ENCODE measurements at regions not wholly inside any gene's neighbourhood (a gene's known extent, or its start where the extent isn't known, plus 50 kb on each side); places are given as distances from the start of the nearest gene placed in this dataset.

DNA sequence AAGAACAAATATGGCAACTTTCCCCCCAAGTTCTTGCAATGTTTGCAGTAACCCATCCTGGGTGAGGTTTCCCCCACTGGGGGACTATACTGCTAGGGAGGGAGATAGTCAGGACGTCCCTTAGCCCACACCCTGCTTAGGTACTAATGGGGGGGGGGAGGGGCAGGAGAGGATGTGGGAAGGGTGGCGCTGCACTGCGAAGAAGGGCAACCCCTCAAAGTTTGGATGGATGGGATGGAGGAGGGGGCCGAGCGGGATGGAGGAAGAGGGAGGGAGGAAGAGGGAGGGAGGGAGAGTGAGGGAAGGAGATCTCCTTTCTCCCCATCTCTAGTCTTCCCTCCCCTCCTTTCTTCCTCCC, 100.6 kb upstream of the HSD17B12 start:
- no peak overlapping the region for H3K9ac ChIP-seq (ENCODE audit: low read depth in 1 of 3, low read length in 3 of 3)
- no peak overlapping the region for H3K27ac ChIP-seq (ENCODE audit: low read depth, low read length)
- peak overlapping the region; percentile 57 to 70 (median 69) for H3K4me3 ChIP-seq (ENCODE audit: low read length in 3 of 3)
- peaks cover 35 to 62% (median 46%) of the 10 kb centered on the region in 3 donors for H3K4me1 ChIP-seq (ENCODE audit: control insufficient read depth in 3 of 3, insufficient read depth in 3 of 3, low read length in 3 of 3)
- no peaks in the 10 kb centered on the region for H3K36me3 ChIP-seq (ENCODE audit: control insufficient read depth in 3 of 3, insufficient read depth in 3 of 3, low read length in 3 of 3)
- no peaks in the 10 kb centered on the region for H3K9me3 ChIP-seq (ENCODE audit: control insufficient read depth in 3 of 3, low read length in 3 of 3)
- H3K27me3 ChIP-seq (ENCODE audit: control insufficient read depth in 3 of 3, insufficient read depth in 3 of 3, low read length in 3 of 3): peaks cover 94 to 97% (median 95%) of the 10 kb centered on the region in 3 donors

- no peaks in the 10 kb centered on the region for H3K9me3 ChIP-seq (ENCODE audit: control insufficient read depth in 3 of 3, low read length in 3 of 3)
- peak overlapping the region; percentile 14 to 60 (median 57) for H3K4me3 ChIP-seq (ENCODE audit: low read length in 3 of 3)
- no peak overlapping the region for H3K27ac ChIP-seq (ENCODE audit: low read depth, low read length)
- peaks cover 25 to 53% (median 37%) of the 10 kb centered on the region in 3 donors for H3K4me1 ChIP-seq (ENCODE audit: control insufficient read depth in 3 of 3, insufficient read depth in 3 of 3, low read length in 3 of 3)
- H3K36me3 ChIP-seq (ENCODE audit: control insufficient read depth in 3 of 3, insufficient read depth in 3 of 3, low read length in 3 of 3): no peaks in the 10 kb centered on the region
- H3K27me3 ChIP-seq (ENCODE audit: control insufficient read depth in 3 of 3, insufficient read depth in 3 of 3, low read length in 3 of 3): peaks cover 86 to 91% (median 89%) of the 10 kb centered on the region in 3 donors
- no peak overlapping the region for H3K9ac ChIP-seq (ENCODE audit: low read depth in 1 of 3, low read length in 3 of 3)
Measured at GRCh38 chr11:43580735-43581369, 99.7 kb upstream of the HSD17B12 start.

DNA sequence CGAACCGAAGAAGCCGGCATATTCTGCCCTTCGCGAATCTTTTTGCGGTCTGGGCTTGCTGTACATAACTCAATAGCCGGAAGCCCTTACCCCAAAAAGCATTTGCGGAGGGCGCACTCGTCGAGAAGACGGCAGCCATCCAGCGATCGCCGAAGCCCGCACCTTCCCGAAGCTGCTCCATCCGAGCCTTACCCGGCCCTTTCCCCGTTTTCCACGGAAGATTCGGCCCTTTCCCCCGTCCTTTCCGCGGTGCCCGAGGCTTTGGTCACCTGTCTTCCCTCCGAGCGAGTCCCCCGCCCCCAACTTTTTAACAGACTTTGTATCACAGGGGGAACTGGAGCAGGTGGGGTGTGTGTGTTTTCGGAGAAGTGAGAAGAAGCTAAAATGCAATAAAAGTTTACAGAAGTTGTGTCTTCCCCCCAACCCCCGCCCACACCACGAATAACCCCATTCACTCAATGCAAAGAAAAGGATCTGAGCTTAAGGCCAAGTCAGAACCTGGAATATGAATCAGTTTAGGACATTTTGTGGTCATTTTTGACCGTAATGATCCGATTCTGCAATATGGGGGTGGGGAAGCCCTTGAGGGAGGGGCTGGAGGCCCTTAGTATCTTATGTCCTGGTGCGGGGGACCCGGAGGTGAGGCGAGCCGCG, 99.0 kb upstream of the HSD17B12 start:
- no peak overlapping the region for H3K27ac ChIP-seq (ENCODE audit: low read depth, low read length)
- H3K27me3 ChIP-seq (ENCODE audit: control insufficient read depth in 3 of 3, insufficient read depth in 3 of 3, low read length in 3 of 3): peaks cover 80 to 88% (median 88%) of the 10 kb centered on the region in 3 donors
- no peaks in the 10 kb centered on the region for H3K9me3 ChIP-seq (ENCODE audit: control insufficient read depth in 3 of 3, low read length in 3 of 3)
- peak overlapping the region in 2 of 3 donors; percentile 57 to 60 for H3K4me3 ChIP-seq (ENCODE audit: low read length in 3 of 3)
- peaks cover 19 to 46% (median 30%) of the 10 kb centered on the region in 3 donors for H3K4me1 ChIP-seq (ENCODE audit: control insufficient read depth in 3 of 3, insufficient read depth in 3 of 3, low read length in 3 of 3)
- H3K36me3 ChIP-seq (ENCODE audit: control insufficient read depth in 3 of 3, insufficient read depth in 3 of 3, low read length in 3 of 3): no peaks in the 10 kb centered on the region
- H3K9ac ChIP-seq (ENCODE audit: low read depth in 1 of 3, low read length in 3 of 3): peak overlapping the region in 1 of 3 donors; percentile 16

- no peak overlapping the region for H3K4me3 ChIP-seq (ENCODE audit: low read length in 3 of 3)
- H3K4me1 ChIP-seq (ENCODE audit: control insufficient read depth in 3 of 3, insufficient read depth in 3 of 3, low read length in 3 of 3): peaks cover 16 to 39% (median 24%) of the 10 kb centered on the region in 3 donors
- H3K36me3 ChIP-seq (ENCODE audit: control insufficient read depth in 3 of 3, insufficient read depth in 3 of 3, low read length in 3 of 3): no peaks in the 10 kb centered on the region
- H3K27ac ChIP-seq (ENCODE audit: low read depth, low read length): no peak overlapping the region
- H3K9me3 ChIP-seq (ENCODE audit: control insufficient read depth in 3 of 3, low read length in 3 of 3): no peaks in the 10 kb centered on the region
- H3K27me3 ChIP-seq (ENCODE audit: control insufficient read depth in 3 of 3, insufficient read depth in 3 of 3, low read length in 3 of 3): peaks cover 73 to 81% (median 80%) of the 10 kb centered on the region in 3 donors
- no peak overlapping the region for H3K9ac ChIP-seq (ENCODE audit: low read depth in 1 of 3, low read length in 3 of 3)
Measured at GRCh38 chr11:43582024-43582862, 98.3 kb upstream of the HSD17B12 start.

- Histone ChIP-seq H3K27me3 (ENCODE audit: control insufficient read depth in 3 of 3, insufficient read depth in 3 of 3, low read length in 3 of 3) (peaks cover 66 to 78% (median 73%) of the 10 kb centered on the region in 3 donors), H3K9ac (ENCODE audit: low read depth in 1 of 3, low read length in 3 of 3) (no peak overlapping the region), H3K9me3 (ENCODE audit: control insufficient read depth in 3 of 3, low read length in 3 of 3) (no peaks in the 10 kb centered on the region), H3K36me3 (ENCODE audit: control insufficient read depth in 3 of 3, insufficient read depth in 3 of 3, low read length in 3 of 3) (no peaks in the 10 kb centered on the region), H3K4me1 (ENCODE audit: control insufficient read depth in 3 of 3, insufficient read depth in 3 of 3, low read length in 3 of 3) (peaks cover 16 to 39% (median 24%) of the 10 kb centered on the region in 3 donors), H3K27ac (ENCODE audit: low read depth, low read length) (no peak overlapping the region), H3K4me3 (ENCODE audit: low read length in 3 of 3) (no peak overlapping the region)
Measured at GRCh38 chr11:43582863-43583462, 97.6 kb upstream of the HSD17B12 start.

GRCh38 chr11:43583548-43583947, 97.0 kb upstream of the HSD17B12 start:
- Histone ChIP-seq H3K27me3 (ENCODE audit: control insufficient read depth in 3 of 3, insufficient read depth in 3 of 3, low read length in 3 of 3) (peaks cover 60 to 72% (median 67%) of the 10 kb centered on the region in 3 donors), H3K9ac (ENCODE audit: low read depth in 1 of 3, low read length in 3 of 3) (no peak overlapping the region), H3K4me1 (ENCODE audit: control insufficient read depth in 3 of 3, insufficient read depth in 3 of 3, low read length in 3 of 3) (peaks cover 16 to 39% (median 24%) of the 10 kb centered on the region in 3 donors), H3K9me3 (ENCODE audit: control insufficient read depth in 3 of 3, low read length in 3 of 3) (no peaks in the 10 kb centered on the region), H3K4me3 (ENCODE audit: low read length in 3 of 3) (no peak overlapping the region), H3K27ac (ENCODE audit: low read depth, low read length) (no peak overlapping the region), H3K36me3 (ENCODE audit: control insufficient read depth in 3 of 3, insufficient read depth in 3 of 3, low read length in 3 of 3) (no peaks in the 10 kb centered on the region)

DNA sequence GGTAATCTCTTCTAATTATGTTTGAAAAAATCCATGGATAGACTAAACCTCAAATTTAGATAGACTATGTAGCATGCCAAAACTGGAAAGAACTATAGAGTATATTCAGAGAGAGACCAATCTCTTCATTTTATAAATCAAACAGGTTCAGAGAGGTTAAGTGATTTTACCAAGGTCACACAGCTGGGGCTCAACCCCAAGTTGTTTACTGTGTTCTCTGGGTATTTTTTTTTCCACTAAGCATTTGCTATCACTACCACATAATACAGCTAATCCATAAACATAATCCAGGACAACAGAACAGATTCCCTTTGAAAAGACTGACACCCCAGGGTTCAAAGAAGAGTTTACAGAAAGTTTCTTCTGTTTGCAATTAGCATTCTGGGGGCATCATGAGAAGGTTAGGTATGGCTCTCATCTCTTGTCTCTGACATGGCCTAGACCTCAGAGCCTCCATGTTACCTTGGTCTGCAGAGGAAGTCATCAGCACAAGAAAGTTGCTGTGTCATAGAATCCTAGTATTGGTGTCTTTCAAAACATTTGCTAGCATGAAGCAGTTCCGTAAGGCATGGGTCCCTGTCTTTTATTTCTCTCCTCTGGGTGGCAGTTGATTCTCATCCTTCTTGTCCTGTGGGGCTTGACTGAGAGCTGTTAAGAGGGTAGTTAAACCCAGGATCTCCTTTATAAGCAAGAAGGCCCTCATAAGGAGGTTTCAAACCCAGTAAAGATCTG, 94.5 kb upstream of the HSD17B12 start:
- H3K27ac ChIP-seq (ENCODE audit: low read depth, low read length): no peak overlapping the region
- no peaks in the 10 kb centered on the region for H3K36me3 ChIP-seq (ENCODE audit: control insufficient read depth in 3 of 3, insufficient read depth in 3 of 3, low read length in 3 of 3)
- H3K9me3 ChIP-seq (ENCODE audit: control insufficient read depth in 3 of 3, low read length in 3 of 3): no peaks in the 10 kb centered on the region
- no peak overlapping the region for H3K4me3 ChIP-seq (ENCODE audit: low read length in 3 of 3)
- H3K4me1 ChIP-seq (ENCODE audit: control insufficient read depth in 3 of 3, insufficient read depth in 3 of 3, low read length in 3 of 3): peaks cover 8 to 21% (median 12%) of the 10 kb centered on the region in 3 donors
- H3K27me3 ChIP-seq (ENCODE audit: control insufficient read depth in 3 of 3, insufficient read depth in 3 of 3, low read length in 3 of 3): peaks cover 40 to 50% (median 44%) of the 10 kb centered on the region in 3 donors
- no peak overlapping the region for H3K9ac ChIP-seq (ENCODE audit: low read depth in 1 of 3, low read length in 3 of 3)

GRCh38 chr11:43589601-43590250, 90.8 kb upstream of the HSD17B12 start:
- H3K27me3 ChIP-seq (ENCODE audit: control insufficient read depth in 3 of 3, insufficient read depth in 3 of 3, low read length in 3 of 3): peaks cover 7 to 13% (median 8%) of the 10 kb centered on the region in 3 donors
- no peaks in the 10 kb centered on the region for H3K9me3 ChIP-seq (ENCODE audit: control insufficient read depth in 3 of 3, low read length in 3 of 3)

DNA sequence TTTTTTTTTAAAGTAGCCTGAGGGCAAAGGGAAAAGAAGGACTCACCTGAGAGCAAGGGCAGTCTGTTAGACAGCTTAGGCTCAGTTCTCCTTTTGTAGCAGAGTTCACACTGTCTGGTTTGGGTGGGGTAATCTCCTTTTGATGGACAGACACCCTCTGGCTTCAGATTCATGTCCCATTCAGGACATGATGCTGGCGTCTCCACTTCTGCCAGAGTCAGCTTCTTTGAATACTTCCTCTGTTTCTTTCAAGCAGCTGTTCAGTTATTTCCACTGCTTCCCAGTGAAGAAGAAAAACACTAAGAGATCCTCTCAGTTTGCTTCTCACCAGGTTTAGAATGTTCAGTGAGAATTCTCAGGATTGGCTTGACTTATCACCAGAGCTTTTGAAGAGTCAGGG, 79.0 kb upstream of the HSD17B12 start:
- H3K27me3 ChIP-seq (ENCODE audit: control insufficient read depth in 3 of 3, insufficient read depth in 3 of 3, low read length in 3 of 3): peaks cover 0 to 2% (median 0%) of the 10 kb centered on the region in 3 donors
- H3K36me3 ChIP-seq (ENCODE audit: control insufficient read depth in 3 of 3, insufficient read depth in 3 of 3, low read length in 3 of 3): no peaks in the 10 kb centered on the region
- H3K9me3 ChIP-seq (ENCODE audit: control insufficient read depth in 3 of 3, low read length in 3 of 3): no peaks in the 10 kb centered on the region
- H3K27ac ChIP-seq (ENCODE audit: low read depth, low read length): no peak overlapping the region
- no peak overlapping the region for H3K9ac ChIP-seq (ENCODE audit: low read depth in 1 of 3, low read length in 3 of 3)
- no peaks in the 10 kb centered on the region for H3K4me1 ChIP-seq (ENCODE audit: control insufficient read depth in 3 of 3, insufficient read depth in 3 of 3, low read length in 3 of 3)
- H3K4me3 ChIP-seq (ENCODE audit: low read length in 3 of 3): no peak overlapping the region

More at GRCh38 chr11:43589601-43590250, 90.8 kb upstream of the HSD17B12 start:
- Histone ChIP-seq H3K36me3 (ENCODE audit: control insufficient read depth in 3 of 3, insufficient read depth in 3 of 3, low read length in 3 of 3) (no peaks in the 10 kb centered on the region), H3K4me1 (ENCODE audit: control insufficient read depth in 3 of 3, insufficient read depth in 3 of 3, low read length in 3 of 3) (no peaks in the 10 kb centered on the region), H3K4me3 (ENCODE audit: low read length in 3 of 3) (no peak overlapping the region), H3K27ac (ENCODE audit: low read depth, low read length) (no peak overlapping the region), H3K9ac (ENCODE audit: low read depth in 1 of 3, low read length in 3 of 3) (no peak overlapping the region)

Measured in skeletal muscle tissue (tissue), 3 donors.